IPS-NIHi7 (cell line): ENCODE measurements at regions not wholly inside any gene's neighbourhood (a gene's known extent, or its start where the extent isn't known, plus 50 kb on each side); places are given as distances from the start of the nearest gene placed in this dataset.
"Not testable (repeated sequence)": the region's sequence is repeated elsewhere in the genome, so short reads cannot be mapped to it uniquely, and the experiment has no call there.

ENCODE experiments used
- DNase-seq: peaks from one replicate; pipeline ENCODE4 v3.0.0; 2012; ENCODE audit warnings: mixed read lengths; ENCODE audit errors: extremely low spot score

DNA sequence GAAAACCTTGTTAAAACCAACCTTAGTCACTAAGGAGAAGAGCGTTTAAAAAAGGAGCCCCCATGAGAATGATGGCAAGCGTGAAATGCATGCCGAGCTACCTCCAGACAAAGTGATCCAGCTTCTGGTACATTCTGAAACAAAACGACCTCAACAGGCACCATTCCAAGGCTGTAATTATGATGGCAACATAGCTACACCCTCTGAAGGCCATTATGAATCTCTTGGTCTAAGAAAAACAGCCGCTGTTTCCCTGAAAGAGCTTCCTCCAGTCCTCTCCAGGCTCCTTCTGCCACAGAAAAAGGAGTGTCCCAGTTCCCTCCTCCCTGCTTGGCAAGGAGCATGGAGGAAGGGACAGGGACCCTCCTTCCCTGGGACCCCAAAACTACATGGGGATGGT, 50.0 kb upstream of the ABLIM1 start:
- no peak for DNase-seq

DNA sequence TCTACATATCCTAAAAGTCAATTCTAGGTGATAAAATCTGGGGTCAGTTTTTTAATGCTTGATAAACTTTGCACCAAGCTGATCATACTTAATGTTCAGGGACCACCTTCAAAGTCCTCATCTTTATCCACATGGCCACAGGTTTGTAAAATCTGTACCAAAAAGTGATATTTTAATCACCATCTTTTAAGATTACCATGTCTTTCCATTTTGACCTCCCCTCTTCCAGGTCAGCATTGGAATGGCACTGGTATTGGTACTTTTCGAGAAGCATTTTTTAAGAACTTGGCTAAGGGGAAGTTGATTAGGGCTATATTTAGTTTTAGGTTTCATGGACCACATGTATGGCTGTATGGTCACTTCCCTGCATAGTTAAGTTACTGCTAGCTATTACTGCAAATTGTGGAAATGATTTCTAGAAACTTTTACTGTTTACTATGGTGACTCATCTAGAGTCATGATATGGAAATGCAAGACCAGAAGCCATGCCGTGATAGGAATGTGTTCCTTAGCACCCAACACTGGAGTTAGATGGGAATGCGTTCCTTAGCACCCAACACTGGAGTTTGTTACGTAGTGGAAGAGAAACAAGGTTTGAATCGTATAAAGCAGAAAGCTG, 50.8 kb upstream of the ABLIM1 start:
- DNase-seq, result no peak

- DNase-seq, result no peak
Measured at GRCh38 chr10:114709984-114710383, 51.9 kb upstream of the ABLIM1 start.

DNA sequence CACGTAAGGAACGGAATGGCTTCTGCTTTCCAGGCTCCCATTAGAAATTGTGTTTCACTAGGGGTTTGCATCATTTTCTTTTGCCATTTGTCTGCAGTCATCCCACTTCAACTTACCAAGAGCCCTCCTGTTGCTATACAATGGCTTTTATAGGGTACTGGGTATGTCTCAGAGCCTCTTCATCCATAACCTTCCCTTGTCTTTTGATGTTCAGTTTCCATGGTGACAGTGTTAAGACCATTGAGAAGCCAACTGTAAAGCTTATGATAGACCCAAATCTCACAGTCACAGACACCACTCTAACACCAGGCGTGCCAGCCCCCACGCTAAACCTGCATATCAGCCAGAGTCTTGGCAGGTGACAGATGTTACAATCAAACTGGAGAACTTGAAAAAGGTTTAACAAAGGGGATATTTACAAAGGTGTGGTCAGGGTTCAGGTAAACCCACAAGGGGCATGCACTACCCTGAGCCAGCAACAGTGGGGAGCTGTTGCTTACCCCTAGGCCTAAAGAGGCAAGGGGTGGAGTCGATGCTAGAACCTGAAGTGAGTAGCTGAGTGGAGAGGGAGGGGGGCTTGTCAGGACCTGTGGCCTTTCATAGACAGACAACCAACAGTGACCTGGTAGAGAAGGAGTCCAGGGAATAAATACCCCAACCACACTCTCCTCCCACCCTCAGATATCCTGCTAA, 53.2 kb upstream of the ABLIM1 start:
- DNase-seq, result peak; percentile 24

- DNase-seq, result no peak
Measured at GRCh38 chr10:114711869-114712250, 53.8 kb upstream of the ABLIM1 start.

GRCh38 chr10:114713525-114714090, 55.5 kb upstream of the ABLIM1 start:
- no peak for DNase-seq

DNA sequence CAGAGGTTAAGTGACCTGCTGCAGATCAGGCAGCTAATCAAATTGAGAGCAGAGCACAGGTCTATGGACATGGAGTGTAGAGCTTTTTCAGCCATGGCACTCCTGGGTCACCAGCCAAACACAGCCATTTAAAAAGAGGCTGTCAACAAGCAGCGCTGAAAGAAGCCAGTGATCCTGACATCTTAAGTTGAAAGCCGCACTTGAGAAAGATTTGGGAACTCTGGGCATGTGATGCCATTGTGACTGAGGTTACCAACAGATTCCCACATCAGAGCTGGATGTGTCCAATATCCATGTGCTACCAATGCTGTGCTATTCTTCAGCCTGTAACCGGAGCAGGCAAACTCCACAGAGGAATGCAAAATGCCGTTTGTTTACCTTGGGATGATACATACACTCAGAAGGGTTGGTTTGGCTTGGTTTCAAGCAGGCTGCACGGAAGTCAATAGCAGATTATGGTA, 56.2 kb upstream of the ABLIM1 start:
- DNase-seq, result no peak

DNA sequence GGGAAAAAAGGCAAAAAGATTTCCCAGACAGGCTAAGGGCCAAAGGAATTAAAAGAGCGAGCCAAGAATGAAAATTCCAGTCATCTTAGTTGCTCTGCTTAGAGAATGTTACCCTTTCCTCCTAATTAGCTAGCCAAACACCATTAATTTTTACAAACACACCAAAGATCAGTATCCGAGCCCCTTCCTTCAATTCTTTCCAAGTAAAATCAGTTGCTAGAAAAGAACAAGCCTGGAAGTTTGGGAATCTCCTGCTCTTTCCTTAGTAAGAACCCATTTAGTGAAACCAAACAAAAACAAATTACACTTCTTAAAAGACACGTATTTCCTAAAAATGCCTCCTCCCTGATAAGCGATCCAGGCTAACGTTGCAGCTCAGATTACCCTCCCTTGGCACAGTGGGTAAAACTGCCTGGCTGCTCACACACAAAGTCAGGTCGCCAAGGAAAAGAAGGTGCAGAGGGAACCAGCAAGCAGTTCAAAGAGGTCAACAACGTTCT, 57.1 kb upstream of the ABLIM1 start:
- DNase-seq, result no peak

GRCh38 chr10:114716811-114717404, 58.8 kb upstream of the ABLIM1 start:
- DNase-seq, result no peak

DNA sequence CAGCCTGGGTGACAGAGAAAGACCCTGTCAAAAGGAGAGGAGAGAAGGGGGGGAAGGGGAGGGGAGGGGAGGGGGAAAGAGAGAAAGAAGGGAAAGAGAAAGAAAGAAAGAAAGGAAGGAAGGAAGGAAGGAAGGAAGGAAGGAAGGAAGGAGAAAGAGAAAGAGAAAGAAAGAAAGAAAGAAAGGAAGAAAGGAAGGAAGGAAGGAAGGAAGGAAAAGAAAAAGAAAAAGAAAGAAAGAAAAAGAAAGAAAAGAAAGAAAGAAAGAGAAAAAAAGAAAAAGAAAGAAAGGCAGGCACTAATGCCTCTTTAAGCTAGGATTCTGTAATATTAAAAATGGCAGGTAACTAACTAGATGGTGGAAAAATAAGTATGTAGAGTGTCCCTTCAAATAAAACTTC, 59.8 kb upstream of the ABLIM1 start:
- DNase-seq, result not testable (repeated sequence)

- DNase-seq, result no peak
Measured at GRCh38 chr10:114718374-114718773, 60.3 kb upstream of the ABLIM1 start.

GRCh38 chr10:114719311-114719710, 61.2 kb upstream of the ABLIM1 start:
- DNase-seq, result no peak

GRCh38 chr10:114720023-114720422, 61.9 kb upstream of the ABLIM1 start:
- DNase-seq, result not testable (repeated sequence)

- no peak for DNase-seq
Measured at GRCh38 chr10:114720685-114721278, 62.7 kb upstream of the ABLIM1 start.

GRCh38 chr10:114722136-114722535, 64.1 kb upstream of the ABLIM1 start:
- not testable (repeated sequence) for DNase-seq

DNA sequence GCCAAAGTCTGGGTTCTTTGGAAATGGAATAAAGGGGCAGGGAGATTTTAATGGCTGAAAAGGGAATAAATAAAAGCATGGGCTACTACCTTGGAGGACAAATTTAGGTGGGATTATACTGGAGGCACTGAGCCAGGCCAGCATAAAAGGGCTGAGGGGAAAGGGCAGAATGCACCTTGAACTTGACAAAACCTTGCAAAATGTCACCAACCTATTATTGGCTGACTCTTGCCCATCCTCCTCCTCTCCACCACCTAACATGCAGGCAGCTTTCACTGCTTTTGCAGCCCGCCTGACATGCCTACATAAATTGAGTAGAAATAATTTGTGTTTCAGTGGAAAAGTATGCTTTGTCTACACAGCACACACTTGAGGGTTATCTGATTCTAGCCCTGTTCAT, 65.3 kb upstream of the ABLIM1 start:
- no peak for DNase-seq

DNA sequence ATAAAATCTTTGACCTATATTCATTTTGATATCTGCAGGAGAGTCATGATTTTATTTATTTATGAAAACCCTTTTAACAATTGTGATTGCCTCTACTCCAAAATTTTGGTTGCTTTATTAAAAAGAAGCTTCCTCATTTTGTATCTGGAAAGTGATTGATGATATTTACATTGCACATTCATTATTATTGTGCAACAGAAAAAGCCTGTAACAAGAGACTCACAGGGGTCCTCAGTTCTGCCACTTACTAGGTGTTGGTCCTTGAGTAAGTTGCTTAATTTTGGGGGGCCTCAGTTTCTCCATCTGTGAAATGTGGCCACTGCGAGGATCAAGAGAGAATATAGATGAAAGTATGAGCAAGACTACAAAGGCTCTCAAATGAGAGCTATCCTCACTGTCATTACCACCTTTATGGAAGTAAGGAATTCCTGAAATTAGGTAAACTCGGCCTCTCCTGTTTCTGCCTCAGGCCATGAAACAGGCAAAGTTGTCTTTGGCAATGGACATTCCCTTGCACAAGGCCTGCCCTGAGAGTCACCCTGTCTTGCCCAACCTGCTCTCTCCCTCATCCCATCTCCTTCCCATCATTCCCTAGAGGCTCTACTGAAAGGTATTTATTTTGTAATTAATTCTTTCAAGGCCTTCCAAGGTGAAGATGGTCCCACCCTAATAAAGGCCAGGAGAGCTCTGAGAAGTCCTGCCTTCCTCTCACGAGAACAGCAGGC, 66.1 kb upstream of the ABLIM1 start:
- no peak for DNase-seq

- no peak for DNase-seq
Measured at GRCh38 chr10:114724716-114725106, 66.6 kb upstream of the ABLIM1 start.

DNA sequence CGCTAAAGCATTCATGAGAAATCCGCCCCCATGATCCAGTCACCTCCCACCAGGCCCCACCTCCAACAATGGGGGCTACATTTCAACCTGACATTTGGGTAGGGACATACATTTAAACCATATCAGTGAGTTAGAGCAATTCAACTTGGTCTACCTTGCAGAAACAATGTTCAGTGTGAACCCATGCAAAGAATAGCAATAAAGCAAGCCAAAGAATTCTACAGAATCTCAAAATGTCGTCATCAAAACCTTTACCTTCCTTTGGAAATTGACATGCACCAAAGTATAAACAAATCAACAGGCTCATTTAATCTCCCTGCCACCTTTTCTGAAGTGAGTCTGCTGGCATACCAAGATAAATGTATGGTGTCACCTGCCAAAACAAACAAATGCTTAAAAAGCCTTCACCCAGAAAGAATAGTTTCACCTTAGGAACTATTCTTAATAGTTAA, 68.8 kb upstream of the ABLIM1 start:
- no peak for DNase-seq

- no peak for DNase-seq
Measured at GRCh38 chr10:114728325-114728724, 70.2 kb upstream of the ABLIM1 start.

GRCh38 chr10:114729103-114729659, 71.1 kb upstream of the ABLIM1 start:
- DNase-seq, result no peak
